ENCODE measurements at regions not wholly inside any gene's neighbourhood (a gene's known extent, or its start where the extent isn't known, plus 50 kb on each side); places are given as distances from the start of the nearest gene placed in this dataset.
"Not testable (repeated sequence)": the region's sequence is repeated elsewhere in the genome, so short reads cannot be mapped to it uniquely, and the experiment has no call there.

DNA sequence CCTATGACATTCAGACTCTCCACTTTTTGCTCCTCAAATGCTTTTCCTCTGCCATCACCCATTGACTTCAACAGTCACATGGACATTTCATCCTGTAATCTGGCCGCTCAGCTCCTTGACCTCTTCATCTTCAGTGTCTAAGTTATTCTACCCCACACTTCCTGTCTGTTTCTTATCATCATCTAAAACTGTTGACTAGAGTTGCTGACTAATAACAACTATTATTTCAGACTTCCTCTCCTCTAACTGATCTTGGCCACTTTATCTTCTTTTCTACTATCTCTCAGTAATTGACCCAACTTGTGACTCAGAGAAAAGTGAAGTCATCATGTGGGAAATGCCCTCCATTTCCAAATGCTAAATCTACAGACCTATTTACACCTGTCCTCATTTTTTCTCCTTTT is 254.7 kb upstream of the TRPC7 start:
- DNase-seq: no peak

GRCh38 chr5:136619556-136619955 is 254.2 kb upstream of the TRPC7 start:
- no peak for DNase-seq

DNA sequence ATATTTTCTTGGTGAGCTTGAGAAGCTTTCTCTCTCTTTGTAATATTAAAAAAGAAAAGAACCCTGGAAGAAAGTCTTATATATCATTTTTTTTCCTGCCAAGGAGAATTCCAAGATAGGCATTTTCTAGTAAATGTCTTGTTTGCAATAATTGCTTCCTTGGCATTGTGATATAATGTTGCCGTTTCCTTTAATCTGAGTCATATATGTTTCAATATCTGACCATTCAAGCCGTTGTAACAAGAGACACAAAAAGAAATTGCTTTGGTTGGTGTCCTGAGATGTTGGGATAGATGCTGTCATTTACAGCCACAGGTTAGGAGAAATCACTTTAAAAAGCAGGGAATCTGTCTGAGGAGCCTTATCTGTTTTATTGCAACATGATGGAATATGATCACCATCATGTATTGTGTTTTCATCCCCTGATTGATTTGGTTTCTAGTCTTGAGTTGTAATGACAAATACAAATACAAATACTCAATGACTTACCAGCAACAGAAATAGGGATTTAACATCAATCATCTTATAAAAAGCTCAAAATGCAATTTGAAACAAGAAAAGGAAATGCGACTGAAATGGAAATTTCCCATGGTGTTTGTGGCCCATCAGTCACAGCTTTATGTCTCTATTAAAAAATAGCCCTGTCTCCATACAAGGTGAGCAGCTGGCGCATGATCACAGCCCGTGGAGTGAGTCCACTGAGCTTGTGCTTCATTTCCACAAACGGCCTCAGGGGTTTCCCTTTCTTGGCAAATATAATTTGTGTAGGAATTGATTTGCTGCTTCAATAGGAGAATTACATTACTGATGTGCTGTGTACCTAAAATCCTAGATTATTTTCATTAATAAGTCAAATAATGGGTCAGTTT is 250.1 kb upstream of the TRPC7 start:
- DNase-seq: no peak

- DNase-seq: no peak
Observed at GRCh38 chr5:136613230-136613629, 247.9 kb upstream of the TRPC7 start.

- DNase-seq: no peak
Observed at GRCh38 chr5:136605638-136606037, 240.3 kb upstream of the TRPC7 start.

- no peak for DNase-seq
Observed at GRCh38 chr5:136600306-136600705, 235.0 kb upstream of the TRPC7 start.

- no peak for DNase-seq
Observed at GRCh38 chr5:136598802-136599404, 233.6 kb upstream of the TRPC7 start.

- DNase-seq: no peak
Observed at GRCh38 chr5:136594416-136594815, 229.1 kb upstream of the TRPC7 start.

DNA sequence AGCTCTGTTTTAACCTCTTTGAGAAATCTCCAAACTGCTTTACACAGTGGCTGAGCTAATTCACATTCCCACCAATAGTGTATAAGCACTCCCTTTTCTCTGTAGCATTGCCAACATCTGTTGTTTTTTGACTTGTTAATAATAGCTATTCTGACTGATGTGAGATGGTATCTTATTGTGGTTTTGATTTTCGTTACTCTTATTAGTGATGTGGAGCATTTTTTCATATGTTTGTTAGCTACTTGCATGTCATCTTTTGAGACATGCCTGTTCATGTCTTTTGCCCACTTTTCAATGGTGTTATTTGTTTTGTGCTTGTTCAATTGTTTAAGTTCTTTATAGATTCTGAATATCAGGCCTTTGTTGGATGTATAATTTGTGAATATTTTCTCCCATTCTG is 225.2 kb upstream of the TRPC7 start:
- no peak for DNase-seq

DNA sequence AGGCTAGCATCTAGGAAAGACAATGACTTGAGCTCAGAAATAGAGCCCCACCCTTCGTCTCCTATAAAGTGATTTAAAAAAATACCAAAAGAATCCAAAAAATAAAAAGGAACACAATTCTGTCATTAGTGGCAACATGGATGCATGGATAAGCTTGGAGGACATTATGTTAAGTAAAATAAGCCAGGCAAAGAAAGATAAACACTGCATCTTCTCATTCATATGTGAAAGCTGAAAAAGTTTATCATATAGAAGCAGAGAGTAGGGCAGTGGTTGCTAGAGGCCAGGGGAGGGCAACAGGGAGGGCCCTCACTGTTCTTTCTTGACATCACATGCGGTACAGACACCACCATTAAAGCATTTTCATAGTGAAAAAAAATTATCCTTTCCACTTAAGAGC is 220.9 kb upstream of the TRPC7 start:
- no peak for DNase-seq

DNA sequence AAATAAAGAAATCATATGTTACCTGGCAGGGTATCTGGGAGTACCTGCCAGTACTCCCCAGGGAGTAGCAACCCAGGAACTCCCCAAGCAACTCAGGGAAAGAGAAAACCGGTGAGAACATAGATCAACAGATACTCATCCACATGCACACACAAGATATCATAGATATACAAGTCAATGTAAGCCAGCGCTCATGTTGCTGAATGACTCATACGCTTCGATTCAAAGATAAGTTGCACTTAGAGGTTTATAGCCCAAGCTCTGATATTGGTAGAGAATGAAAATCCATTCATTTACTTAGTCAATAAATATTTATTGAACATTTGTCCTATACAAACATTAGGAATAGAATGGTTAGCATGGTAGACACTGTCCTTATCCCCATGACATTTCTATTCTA is 219.1 kb upstream of the TRPC7 start:
- no peak for DNase-seq

DNA sequence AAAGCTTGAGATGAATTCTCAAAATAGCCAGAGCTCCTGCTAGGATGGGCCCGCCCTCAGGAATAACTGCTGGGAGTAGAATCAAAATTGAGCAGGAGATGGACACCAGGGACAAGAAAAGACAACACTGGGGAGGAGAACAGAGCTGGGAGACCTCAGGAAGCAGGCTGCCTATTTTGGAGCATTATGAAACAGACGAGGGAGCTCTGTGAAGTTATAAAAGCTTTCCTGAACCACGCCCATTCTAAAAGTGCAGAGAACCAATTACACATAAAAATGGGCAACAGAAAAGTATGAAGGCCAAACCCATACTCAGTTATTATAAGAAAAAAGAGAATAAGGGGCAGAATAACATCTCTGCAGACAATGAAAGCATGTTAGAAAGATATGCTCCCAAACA is 213.9 kb upstream of the TRPC7 start:
- DNase-seq: no peak

GRCh38 chr5:136569875-136570274 is 204.5 kb upstream of the TRPC7 start:
- not testable (repeated sequence) for DNase-seq

DNA sequence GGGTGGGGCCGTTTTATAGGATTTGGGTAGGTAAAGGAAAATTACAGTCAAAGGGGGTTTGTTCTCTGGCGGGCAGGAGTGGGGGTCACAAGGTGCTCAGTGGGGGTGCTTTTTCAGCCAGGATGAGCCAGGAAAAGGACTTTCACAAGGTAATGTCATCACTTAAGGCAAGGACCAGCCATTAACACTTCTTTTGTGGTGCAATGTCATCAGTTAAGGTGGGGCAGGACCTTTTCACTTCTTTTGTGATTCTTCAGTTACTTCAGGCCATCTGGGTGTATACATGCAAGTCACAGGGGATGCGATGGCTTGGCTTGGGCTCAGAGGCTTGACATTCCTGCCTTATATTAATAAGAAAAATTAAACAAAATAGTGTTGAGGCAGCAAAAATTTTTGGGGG is 200.1 kb upstream of the TRPC7 start:
- not testable (repeated sequence) for DNase-seq

- DNase-seq: not testable (repeated sequence)
Observed at GRCh38 chr5:136565050-136565449, 199.7 kb upstream of the TRPC7 start.

DNA sequence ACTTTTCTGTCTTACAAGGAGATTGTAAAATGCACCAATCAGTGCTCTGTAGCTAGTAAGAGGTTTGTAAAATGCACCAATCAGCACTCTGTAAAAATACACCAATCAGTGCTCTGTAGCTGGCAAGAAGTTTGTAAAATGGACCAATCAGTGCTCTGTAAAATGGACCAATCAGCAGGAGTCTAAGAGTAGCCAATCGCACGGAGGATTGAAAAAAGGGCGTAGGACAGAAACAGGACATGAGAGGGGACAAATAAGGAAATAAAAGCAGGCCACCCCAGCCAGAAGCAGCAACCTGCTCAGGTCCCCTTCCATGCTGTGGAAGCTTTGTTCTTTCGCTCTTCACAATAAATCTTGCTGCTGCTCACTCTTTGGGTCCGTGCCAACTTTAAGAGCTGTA is 199.1 kb upstream of the TRPC7 start:
- DNase-seq: not testable (repeated sequence)

DNA sequence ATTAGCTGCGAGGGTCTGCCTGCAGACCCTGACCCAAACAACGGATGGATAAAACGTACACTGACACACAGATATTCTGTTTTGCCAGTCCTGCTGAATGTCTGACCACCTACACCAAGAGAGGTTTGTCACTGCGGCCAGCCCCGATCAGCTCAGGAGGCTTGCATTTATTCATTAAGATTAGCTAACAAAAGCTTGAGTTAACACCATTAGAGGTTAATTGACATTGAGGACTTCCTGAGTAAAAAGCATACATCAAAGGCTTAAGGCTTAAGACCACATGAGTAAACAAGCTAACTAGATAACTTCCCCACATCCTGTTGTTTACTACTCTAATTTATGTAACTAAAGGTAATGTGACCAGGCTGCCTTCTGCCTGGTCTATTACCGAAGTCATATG is 198.1 kb upstream of the TRPC7 start:
- no peak for DNase-seq

- no peak for DNase-seq
Observed at GRCh38 chr5:136560126-136560525, 194.8 kb upstream of the TRPC7 start.

DNA sequence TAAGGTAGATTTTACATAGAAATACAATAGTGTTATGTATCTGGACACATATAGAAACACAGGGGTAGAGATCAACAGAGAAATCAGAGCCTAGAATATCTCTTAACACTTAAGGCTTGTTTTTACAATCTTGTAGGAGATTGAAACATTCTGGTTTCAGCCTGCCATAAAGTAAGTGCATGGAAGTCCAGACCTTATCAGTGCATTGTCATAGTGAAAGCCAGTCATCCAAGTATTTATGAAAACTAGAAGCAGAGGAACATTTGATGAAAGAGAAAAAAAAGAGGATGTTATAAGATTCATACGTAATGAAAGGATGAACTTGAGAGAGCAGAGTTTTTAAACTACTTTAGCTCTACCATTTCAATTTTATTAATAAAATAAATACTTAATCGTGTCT is 194.3 kb upstream of the TRPC7 start:
- DNase-seq: no peak

DNA sequence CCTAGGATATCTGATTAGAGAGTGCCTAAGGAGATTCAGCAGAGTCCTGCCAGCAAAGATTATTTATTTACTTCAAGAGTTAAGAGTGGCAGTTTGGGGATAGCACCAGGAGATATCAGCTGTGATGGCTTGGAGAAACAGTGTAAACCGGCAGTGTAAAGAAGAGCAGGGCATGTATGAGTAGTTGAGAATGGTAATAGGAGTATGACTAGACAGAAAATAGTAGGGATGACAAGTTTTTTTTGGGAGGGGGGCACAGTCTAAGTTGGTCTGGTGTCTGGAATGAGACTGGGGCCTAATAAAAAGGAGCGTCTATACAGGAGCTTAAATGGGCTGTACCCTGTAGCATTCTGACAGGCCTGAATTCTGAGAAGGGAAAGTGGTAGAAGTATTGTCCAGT is 181.8 kb upstream of the TRPC7 start:
- DNase-seq: not testable (repeated sequence)

GRCh38 chr5:136546441-136546840 is 181.1 kb upstream of the TRPC7 start:
- not testable (repeated sequence) for DNase-seq

GRCh38 chr5:136545031-136545430 is 179.7 kb upstream of the TRPC7 start:
- DNase-seq: not testable (repeated sequence)

DNA sequence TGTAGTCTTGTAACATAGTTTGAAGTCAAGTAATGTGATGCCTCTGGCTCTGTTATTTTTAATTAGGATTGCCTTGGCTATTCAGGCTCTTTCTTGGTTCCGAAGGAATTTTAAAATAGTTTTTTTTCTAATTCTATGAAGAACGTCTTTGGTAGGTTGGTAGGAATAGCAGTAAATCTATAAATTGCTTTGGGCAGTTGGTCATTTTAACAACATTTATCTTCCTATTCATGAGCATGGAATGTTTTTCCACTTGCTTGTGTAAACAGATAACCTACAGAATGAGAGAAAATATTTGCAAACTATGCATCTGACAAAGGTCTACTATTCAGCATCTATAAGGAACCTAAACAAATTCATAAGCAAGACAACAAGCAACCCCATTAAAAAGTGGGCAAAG is 173.2 kb upstream of the TRPC7 start:
- no peak for DNase-seq

DNA sequence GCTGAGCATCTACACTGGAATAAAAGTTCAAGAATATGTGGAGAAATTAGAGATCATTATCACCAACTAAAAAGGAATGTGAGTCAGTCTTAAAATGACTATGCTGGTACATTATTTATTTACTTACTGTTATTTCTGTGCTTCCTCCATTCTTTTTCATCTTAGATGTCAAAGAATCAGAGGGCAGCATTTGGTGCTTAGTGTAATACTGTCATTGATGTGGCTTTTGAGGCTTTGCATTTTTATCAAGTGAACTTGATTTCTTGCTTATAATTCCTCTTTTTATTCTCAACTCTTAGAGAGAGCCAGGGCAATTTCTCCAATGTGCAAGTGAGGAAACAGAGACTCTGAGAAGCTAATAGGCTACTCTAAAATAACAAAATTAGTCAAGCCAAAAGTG is 163.7 kb upstream of the TRPC7 start:
- no peak for DNase-seq

All from C1 segment of cervical spinal cord (tissue), 14 donors.